ENCODE measurements at regions not wholly inside any gene's neighbourhood (a gene's known extent, or its start where the extent isn't known, plus 50 kb on each side); places are given as distances from the start of the nearest gene placed in this dataset.
"Not testable (repeated sequence)": the region's sequence is repeated elsewhere in the genome, so short reads cannot be mapped to it uniquely, and the experiment has no call there.

DNA sequence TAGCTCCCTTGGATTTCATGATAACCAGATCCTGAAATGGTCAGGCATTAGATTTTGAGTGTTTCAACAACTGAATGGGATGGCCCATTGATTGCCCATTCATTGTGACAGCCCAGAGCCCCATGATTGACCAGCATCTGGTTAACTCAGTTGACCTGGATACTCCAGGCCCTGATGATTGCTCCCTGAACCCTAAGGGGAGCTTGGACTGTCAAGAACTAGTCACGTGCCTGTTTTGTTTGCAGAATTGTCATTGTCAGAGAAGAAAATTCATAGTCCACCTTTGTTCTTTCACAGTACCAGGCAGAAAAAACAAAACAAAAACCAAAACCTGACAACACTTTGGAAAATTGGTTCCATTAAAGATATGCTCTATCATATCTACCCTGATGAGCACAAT lies 241.3 kb upstream of the ONECUT1 start:
- DNase-seq (ENCODE audit: low read depth): no peak

DNA sequence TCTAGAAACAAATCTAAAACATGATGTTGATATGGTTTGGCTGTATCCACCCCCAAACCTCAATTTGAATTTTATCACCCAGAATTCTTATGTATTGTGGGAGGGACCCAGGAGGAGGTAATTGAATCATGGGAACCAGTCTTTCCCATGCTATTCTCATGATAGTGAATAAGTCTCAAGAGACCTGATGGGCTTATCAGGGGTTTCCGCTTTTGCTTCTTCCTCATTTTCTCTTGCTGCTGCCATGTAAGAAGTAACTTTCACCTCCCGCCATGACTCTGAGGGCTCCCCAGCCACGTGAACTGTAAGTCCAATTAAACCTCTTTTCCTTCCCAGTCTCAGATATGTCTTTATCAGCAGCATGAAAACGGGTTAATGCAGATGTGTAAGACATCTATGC lies 232.7 kb upstream of the ONECUT1 start:
- DNase-seq (ENCODE audit: low read depth): no peak

DNA sequence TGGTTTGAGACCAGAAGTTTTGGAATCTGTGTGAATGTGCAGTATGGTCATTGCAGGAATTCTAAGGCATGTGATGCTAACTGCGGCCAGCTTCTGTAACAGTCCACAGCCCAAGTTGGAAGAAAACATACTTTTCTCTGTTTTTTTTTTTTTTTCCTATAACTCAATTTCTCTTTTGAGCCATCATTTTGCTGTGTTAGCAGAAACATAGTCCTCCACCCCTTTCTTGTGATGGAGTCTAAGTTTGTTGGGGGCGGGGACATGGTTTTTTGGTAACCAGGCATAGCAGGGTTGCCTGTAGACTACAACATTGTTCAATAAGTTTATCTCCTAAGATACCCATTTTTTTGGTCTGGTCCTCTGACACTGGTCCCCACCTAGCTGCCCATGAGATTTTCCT lies 223.2 kb upstream of the ONECUT1 start:
- no peak for DNase-seq (ENCODE audit: low read depth)

DNA sequence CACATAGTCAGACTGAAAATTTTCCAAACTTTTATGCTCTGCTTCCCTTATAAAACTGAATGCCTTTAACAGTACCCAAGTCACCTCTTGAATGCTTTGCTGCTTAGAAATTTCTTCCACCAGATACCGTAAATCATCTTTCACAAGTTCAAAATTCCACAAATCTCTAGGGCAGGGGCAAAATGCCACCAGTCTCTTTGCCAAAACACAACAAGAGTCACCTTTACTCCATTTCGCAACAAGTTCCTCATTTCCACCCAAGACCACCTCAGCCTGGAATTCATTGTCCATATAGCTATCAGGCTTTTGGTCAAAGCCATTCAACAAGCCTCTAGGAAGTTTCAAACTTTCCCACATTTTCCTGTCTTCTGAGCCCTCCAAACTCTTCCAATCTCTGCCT lies 221.6 kb upstream of the ONECUT1 start:
- DNase-seq (ENCODE audit: low read depth): not testable (repeated sequence)

DNA sequence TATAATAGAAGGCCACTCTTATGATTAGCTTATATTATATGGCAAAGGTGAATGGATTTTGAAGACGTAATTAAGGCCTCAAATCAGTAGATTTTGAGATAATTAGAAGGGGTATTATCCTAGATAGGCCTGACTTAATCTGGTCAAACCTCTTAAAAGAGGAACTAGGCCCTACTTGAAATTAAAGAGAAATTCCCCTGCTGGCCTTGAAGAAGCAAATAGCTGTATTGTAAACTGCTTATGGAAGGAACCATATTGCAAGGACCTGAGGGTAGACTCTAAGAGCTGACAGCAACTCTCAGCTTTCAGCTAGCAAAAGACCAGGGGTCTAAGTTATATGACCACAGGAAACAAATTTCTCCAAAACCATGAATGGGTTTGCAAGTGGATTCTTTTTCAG lies 219.0 kb upstream of the ONECUT1 start:
- DNase-seq (ENCODE audit: low read depth): no peak

DNA sequence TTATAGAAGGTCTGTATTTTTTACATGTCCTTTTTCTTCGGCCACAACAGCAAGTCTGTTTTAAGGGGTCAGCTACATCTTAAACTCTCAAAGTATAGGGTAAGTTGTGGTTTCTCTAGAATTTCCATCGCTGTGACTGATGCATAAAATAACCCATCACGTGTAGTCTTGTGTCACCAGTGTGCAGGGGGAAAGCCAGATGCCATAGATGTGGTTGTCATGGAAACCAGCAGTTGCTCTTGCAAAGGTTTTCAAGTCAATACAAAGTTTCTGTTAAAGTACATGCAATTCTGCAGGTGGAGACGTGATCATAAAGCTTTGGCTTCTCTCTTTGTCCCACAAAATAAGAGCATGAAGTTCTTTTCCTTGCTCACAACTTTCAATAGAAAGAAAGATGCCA lies 210.3 kb upstream of the ONECUT1 start:
- DNase-seq (ENCODE audit: low read depth): no peak

DNA sequence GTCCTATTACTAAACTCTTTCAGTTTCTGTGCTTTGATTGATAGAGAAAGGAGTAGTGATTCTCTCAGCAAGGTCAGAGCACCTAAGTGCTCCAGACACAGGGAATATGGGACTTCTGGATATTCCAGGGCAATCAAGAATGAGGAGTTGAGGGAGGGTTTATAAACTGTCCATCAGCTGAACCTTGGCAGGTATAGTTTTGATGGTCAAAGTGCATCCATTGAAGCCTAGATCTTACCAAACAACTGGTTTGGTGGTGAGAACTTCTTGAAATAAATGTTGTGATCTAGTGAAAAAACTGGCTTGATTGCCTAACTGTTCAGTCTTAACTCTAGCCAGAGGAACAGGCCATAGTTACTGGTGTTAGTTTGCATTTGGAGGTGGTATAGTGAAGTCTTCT lies 207.0 kb upstream of the ONECUT1 start:
- no peak for DNase-seq (ENCODE audit: low read depth)

DNA sequence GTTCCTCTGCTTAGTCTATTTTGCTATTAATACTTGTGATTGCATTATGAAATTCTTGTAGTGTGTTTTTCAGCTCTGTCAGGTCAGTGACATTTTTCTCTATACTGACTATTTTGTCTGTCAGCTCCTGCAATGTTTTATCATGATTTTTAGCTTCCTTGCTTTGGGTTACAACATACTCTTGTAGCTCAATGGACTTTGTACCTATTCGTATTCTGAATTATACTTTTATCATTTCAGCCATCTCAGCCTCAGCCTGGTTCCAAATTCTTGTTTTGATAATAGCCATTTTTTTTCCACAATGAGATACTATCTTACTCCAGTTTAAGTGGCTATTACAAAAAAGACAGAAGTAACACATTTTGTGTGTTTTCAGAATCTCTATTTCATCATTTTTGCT lies 204.2 kb upstream of the ONECUT1 start:
- no peak for DNase-seq (ENCODE audit: low read depth)

DNA sequence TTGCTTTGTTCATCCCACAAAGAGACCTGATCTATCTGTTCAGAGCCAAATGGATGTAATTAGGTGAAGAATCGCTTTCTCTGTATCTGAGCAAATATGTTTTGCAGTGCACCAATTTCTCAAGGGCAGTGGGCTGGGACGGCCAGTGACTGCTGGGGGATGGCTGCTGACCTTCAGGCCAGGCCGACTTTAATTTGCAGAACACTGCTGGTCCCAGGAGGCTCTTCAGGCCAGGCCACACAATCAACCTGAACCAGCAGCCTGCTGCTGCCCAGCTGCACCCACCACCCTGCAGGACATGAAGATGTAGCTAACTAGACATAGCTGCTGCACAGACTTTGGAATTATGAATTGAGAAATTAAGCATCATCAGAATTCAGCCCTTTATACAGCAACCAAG lies 194.4 kb upstream of the ONECUT1 start:
- DNase-seq (ENCODE audit: low read depth): no peak

DNA sequence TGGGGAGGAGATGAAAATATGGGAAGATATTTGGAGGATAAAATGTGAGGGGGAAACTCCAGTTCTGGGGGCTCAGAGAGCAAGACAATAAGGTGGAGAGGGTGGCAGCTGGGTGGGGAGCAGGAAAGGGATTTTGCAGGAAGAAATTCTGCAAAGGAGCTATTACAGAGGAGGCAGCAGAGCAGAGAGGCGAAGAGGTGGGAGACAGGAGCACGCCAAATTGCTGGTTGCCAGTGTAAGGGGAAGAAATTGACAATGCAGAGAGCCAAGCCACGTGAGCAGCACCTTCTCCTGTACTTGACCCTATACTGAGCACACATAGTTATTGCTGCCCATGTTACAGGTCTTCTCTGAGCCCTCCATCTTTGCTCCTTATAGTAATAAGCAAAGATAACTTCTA lies 190.3 kb upstream of the ONECUT1 start:
- no peak for DNase-seq (ENCODE audit: low read depth)

DNA sequence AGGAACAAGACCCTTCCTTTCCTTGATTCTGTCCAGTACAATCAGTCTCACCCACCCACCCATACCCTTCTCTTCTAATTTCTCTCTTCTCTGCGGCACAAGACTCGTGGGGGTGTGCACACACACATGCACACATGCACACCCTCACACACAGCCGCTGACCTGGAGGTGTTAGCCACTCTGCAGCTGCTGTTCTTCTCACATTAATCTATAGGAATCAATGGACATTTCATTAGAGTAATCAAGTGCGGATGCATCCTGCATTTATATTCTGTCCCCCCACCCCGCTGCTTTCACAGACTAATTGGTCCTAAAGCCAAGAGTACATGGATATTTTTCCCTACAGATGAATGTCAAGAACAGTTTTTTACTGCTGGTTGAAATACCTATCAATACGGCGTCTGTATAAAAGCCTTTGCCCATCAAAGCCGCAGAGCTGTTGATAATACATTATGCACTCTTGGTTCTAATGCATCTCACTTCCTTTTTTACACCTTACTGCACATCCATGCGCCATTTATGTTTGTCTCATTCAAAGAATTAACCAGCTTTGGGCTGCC lies 186.5 kb upstream of the ONECUT1 start:
- DNase-seq (ENCODE audit: low read depth): no peak

DNA sequence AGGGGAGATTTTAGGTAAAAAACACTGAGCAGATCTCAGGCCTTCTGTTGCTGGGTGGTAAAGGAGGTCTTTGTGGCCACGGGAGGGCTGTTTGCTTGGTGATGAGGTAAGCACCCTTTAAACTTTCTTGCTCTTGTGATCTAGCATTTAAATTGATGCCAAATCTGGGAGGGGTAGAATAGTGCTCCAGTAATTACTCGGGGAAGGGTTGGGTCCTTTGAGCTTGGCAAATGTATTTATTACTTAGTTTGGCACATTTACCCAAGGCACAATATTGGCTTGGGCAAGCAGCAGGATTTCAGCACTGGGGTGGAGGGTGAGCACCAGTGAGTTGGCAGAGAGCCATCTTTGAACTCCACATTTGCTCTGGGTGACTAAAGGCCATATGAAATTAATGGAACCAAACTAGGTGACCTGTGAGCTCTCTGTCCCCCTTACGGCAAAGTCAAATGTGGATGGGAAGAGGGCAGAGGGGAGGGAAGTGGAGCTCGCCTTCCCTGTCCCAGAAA lies 185.9 kb upstream of the ONECUT1 start:
- DNase-seq (ENCODE audit: low read depth): no peak

DNA sequence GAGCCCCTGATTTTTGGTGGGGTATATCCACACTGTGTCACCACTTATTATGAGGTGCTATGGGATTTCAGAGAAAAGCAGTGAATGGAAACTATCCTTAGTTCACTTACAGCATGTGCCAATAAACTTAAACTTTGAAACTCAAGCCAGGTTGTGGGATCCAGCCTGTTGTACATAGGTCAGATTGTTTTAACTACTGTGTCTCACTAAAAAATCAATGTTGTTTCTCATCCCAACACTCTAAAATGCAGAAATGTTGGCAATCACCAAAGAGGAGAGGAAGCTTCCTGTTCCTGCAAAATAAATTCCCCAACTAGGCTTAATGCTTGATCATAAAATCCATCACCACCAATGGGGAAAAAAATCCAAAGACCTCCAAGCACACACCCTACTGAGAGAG lies 173.7 kb upstream of the ONECUT1 start:
- no peak for DNase-seq (ENCODE audit: low read depth)

DNA sequence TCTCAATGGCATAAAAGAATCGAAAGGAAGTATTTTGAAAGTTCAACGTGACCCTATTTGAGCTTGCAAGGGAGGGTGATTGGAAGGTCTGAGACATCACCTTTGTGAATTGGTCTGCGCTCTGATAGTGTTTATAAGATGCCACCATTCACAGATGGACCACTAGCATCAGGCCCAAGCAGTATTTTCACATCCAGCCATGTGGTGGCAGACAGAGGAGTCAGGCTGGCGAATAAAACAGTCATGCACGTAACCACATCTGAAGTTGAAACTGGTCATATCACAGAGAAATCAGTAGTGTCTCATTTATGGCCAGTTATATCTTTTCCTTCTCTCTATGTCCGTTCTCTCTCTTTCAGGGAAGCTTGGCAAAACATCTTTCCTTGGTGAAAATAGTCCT lies 170.1 kb upstream of the ONECUT1 start:
- no peak for DNase-seq (ENCODE audit: low read depth)

DNA sequence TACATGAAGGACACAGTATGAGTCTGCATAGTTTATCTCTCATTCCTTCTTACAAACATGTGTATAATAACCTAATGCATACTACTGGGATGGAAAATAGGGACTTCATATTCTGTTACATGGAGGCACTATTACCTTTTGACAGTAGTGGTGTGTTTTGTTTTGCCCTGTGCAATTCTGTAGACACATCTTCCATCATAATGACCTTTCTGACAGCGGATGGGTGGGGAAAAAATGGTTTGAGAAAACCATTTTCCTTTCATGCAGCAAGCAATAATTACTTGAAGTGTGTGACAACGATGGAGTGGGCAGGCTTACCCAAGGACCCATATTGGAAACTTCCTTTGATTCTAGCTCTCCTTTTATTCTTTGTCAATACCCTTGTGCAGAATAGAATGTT lies 153.6 kb upstream of the ONECUT1 start:
- no peak for DNase-seq (ENCODE audit: low read depth)

DNA sequence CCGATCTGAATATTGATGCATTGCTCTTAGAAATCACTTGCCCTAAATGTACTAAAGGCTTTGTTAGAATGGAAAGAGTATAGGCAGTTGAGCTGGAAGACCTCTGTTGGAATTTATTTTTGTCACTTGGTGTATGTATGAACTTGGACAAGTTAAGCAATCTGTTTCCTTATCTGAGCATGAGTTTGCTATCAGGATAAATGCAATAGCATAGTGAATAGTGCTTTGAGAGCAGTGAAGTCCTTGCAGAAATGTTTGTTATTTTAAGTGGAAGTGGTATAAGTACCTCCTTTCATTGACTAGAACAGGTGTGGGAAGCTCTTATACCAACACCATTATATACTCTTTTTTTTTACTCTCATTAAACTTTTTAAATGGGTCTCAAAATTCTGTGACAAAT lies 146.4 kb upstream of the ONECUT1 start:
- DNase-seq (ENCODE audit: low read depth): no peak

DNA sequence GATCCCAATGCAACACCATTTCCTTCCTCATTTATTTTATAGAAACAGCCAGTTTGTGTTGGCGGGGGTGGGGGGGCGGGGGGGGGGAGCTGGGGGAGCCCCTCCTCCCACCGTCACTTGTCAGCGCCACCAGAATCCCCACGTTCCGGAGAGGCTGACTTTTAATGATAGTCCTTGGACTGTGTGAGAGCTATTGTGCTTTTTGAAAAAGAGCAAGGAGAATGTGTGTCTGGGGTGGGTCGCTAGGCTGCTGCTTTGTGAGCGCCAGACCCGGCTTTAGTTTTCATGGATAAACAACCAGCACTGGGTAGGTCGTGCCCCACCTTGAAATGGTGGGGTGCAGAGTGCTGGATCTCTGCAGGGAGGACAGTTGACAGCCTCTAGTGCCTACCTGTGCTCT lies 135.0 kb upstream of the ONECUT1 start:
- no peak for DNase-seq (ENCODE audit: low read depth)

DNA sequence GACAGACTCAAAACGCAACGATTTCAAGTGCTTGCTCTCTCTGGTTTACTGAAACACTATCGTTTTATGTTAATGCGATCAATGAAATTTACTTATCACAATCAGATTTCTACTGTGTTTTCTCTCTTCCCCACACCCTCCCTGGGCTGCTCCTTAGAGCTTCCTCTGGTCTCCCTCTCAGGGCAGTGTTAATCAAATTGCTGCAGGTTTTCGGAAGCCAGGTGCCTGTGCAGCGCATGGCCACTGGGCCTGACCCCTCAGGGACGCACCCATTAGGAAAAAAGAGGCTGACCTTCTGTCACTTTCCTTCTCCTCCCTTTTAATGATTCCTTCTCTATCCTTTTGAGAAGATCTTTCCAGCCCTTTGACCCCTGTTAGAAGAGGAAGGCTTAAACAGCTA lies 134.5 kb upstream of the ONECUT1 start:
- no peak for DNase-seq (ENCODE audit: low read depth)

DNA sequence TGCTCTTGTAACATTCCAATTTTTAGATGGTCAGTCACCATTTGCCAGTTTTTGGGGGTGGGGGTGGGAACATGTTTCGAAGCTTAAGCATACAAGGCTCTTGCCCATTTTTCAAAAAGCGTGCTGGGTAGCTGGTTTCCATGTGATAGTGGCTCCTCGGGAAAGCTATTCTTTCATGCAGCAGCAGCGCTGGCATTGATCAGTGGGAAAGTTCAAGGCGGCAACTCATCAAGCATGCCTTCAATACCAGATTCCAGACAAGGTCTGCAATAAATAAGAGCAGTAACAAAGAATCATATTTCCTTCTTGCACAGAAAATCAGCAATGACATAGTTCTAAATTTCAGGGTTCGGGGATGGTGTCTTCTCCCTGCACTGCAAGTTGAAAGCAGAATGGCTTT lies 133.5 kb upstream of the ONECUT1 start:
- DNase-seq (ENCODE audit: low read depth): no peak

DNA sequence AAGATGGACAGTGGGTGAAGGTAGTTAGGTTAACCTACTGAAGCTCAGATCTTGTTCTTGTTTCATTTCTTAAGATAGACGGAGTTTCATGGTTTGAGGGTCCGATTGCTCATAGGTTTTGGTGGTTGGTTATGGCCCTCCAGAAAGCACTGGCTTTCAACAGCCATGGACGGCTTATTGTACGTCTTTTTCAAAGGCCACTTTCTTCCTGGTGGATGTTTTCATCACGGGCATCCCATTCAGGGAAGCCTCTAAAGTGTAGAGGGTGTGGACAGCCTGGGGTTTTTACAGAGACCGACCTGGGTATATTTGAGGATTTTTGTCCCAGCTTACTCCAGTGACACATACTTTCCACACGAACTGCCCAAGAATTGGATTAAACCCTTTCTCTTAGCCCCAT lies 132.7 kb upstream of the ONECUT1 start:
- DNase-seq (ENCODE audit: low read depth): no peak

DNA sequence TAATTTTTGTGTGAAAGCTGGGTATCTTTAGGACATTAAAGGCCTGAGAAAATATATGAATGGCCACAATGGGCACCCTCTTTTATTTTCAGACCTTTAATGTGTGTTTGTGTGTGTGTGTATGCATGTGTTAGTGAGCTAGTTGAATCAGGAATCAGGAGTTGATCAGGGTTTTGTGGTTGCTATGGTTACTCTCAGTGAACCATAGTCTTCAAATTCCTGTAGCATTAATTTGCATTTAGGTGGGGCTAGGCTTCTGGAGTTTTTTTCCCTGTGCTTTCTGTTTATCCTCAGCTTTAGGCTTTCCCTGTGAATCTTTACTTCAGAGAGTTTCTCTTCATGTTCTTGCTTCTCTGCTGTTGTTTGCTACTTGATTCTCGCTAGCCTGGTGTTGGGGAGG lies 122.0 kb upstream of the ONECUT1 start:
- no peak for DNase-seq (ENCODE audit: low read depth)

DNA sequence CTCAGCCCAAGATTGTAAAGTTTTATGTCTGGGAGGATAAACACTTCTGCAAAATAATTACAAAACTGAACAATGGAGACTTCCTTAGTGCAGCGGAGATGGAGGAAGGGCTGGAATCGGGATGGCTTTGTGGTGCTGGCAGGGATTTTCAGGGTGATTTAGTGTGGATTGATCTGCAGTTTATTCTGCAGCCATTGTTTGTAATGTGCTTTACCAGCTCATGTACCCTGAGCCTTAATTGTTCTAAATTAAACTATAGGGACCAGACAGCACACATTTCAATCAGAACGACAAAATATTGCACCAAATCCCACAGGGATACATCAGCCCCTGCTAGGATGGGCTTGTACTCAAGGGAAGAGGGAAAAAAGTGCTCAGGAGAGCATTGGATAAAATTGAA lies 103.2 kb upstream of the ONECUT1 start:
- DNase-seq (ENCODE audit: low read depth): no peak

DNA sequence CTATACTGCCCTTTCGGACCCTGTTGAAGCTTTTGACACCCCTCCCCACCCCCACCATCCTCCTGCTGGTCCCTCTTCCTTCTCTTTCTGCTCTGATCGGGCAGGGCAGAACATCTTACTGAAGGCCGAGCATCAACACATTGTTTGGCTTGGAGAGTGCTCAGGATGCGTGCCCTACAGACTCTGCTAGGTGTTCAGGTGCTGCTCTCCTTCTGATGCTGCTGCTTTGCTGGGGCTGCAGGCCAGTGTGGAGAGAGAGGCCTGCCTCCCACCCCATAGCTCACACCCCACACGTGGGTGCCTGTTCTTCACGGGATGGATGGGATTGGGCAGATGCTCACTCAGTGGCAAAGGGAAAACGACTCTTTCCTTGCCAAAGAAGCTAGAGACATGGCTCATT lies 89.8 kb upstream of the ONECUT1 start:
- DNase-seq (ENCODE audit: low read depth): no peak

DNA sequence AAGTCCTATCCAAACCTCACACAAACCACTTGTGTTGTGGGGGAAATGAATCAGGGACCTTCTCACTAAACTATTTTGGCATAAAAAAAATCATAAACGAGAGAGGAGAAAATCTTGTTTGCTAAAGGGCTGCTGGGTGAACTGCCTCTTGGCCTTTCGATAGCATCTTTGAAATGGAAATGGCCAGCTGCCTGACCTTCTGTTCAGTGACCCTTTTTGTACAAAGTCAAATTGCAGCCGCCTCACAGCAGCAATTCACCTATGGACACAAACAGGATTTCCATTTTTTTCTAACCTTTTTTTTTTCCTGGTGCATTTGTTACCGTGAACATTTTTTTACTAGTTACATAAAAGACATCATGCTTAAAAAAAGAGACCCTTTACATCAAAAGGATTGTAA lies 89.0 kb upstream of the ONECUT1 start:
- DNase-seq (ENCODE audit: low read depth): no peak

All from activated T-cell treated with anti-CD3 and anti-CD28 coated beads for 48 hours (primary cell).